GM21515 (cell line): ENCODE measurements at regions not wholly inside any gene's neighbourhood (a gene's known extent, or its start where the extent isn't known, plus 50 kb on each side); places are given as distances from the start of the nearest gene placed in this dataset.

Experiments used
- ATAC-seq: cut with Tn5 transposase; IDR thresholded peaks from one replicate; pipeline ENCODE4 v1.9.1; 2021; ENCODE audit not compliant: unreplicated experiment

- ATAC-seq: no peak
These were observed 322.3 kb downstream of the KCNS3 start for GRCh38 chr2:18200771-18201170.

GRCh38 chr2:18198677-18199076 is 320.2 kb downstream of the KCNS3 start:
- no peak for ATAC-seq

- ATAC-seq: no peak
These were observed 315.7 kb downstream of the KCNS3 start for GRCh38 chr2:18194161-18194560.

- no peak for ATAC-seq
These were observed 308.5 kb downstream of the KCNS3 start for GRCh38 chr2:18186816-18187613.

- ATAC-seq: no peak
These were observed 304.4 kb downstream of the KCNS3 start for GRCh38 chr2:18182861-18183260.

- no peak for ATAC-seq
These were observed 302.4 kb downstream of the KCNS3 start for GRCh38 chr2:18180912-18181311.

- no peak for ATAC-seq
These were observed 301.7 kb downstream of the KCNS3 start for GRCh38 chr2:18180031-18180610.

GRCh38 chr2:18178736-18179349 is 300.4 kb downstream of the KCNS3 start:
- no peak for ATAC-seq

GRCh38 chr2:18176679-18177215 is 298.3 kb downstream of the KCNS3 start:
- no peak for ATAC-seq

- no peak for ATAC-seq
These were observed 294.1 kb downstream of the KCNS3 start for GRCh38 chr2:18172607-18173006.

GRCh38 chr2:18171191-18172139 is 293.0 kb downstream of the KCNS3 start:
- no peak for ATAC-seq

GRCh38 chr2:18170642-18171041 is 292.2 kb downstream of the KCNS3 start:
- no peak for ATAC-seq

GRCh38 chr2:18169893-18170175 is 291.4 kb downstream of the KCNS3 start:
- no peak for ATAC-seq

GRCh38 chr2:18169121-18169892 is 290.8 kb downstream of the KCNS3 start:
- no peak for ATAC-seq

- no peak for ATAC-seq
These were observed 289.4 kb downstream of the KCNS3 start for GRCh38 chr2:18167871-18168270.

- no peak for ATAC-seq
These were observed 283.2 kb downstream of the KCNS3 start for GRCh38 chr2:18161681-18162080.

- ATAC-seq: no peak
These were observed 281.4 kb downstream of the KCNS3 start for GRCh38 chr2:18159896-18160295.

GRCh38 chr2:18156421-18156820 is 278.0 kb downstream of the KCNS3 start:
- no peak for ATAC-seq

GRCh38 chr2:18156002-18156401 is 277.5 kb downstream of the KCNS3 start:
- ATAC-seq: no peak

GRCh38 chr2:18154812-18155211 is 276.3 kb downstream of the KCNS3 start:
- ATAC-seq: no peak
